ENCODE measurements at regions not wholly inside any gene's neighbourhood (a gene's known extent, or its start where the extent isn't known, plus 50 kb on each side); places are given as distances from the start of the nearest gene placed in this dataset.

DNA sequence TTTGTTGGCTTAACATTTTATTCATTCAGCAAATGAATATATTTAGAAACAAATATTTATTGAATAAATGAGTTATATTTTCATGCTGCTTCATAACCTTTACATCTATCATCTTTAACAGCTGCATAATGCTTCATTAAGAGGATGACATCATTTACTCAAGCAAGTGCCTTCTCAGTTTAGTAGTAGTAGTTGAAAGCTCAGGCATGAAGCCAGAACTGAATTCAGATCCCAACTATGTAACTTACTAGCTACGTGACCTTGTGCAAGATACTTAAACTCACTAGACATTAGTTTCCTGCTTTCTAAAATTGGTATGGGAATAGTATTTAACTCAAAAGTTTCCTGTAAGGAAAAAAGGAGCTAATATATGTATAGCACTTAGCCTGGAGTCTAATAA, 90.3 kb downstream of the TMPRSS5 start:
- TF ChIP-seq, protein P1, sequence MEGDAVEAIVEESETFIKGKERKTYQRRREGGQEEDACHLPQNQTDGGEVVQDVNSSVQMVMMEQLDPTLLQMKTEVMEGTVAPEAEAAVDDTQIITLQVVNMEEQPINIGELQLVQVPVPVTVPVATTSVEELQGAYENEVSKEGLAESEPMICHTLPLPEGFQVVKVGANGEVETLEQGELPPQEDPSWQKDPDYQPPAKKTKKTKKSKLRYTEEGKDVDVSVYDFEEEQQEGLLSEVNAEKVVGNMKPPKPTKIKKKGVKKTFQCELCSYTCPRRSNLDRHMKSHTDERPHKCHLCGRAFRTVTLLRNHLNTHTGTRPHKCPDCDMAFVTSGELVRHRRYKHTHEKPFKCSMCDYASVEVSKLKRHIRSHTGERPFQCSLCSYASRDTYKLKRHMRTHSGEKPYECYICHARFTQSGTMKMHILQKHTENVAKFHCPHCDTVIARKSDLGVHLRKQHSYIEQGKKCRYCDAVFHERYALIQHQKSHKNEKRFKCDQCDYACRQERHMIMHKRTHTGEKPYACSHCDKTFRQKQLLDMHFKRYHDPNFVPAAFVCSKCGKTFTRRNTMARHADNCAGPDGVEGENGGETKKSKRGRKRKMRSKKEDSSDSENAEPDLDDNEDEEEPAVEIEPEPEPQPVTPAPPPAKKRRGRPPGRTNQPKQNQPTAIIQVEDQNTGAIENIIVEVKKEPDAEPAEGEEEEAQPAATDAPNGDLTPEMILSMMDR (IDR thresholded peaks at IDR 0.05): no peak
- TF ChIP-seq POLR2A (IDR thresholded peaks at IDR 0.05): no peak

Data from tibial nerve (tissue), 3 donors.